ENCODE measurements at regions not wholly inside any gene's neighbourhood (a gene's known extent, or its start where the extent isn't known, plus 50 kb on each side); places are given as distances from the start of the nearest gene placed in this dataset.

GRCh38 chr1:157405662-157406061 is 146.7 kb downstream of the FCRL5 start:
- TF ChIP-seq EZH2phosphoT487 (IDR thresholded peaks at IDR 0.05; ENCODE audit: unreplicated experiment) (no peak), CTCF (conservative IDR thresholded peaks at IDR 0.05; ENCODE audit: low read depth in 2 of 2) (no peak), CREB1 (CRISPR knock-in tag; IDR thresholded peaks at IDR 0.05; ENCODE audit: low read depth) (no peak), EZH2 (IDR thresholded peaks at IDR 0.05; ENCODE audit: low read depth, unreplicated experiment) (no peak), ETS1 (IDR thresholded peaks at IDR 0.05) (no peak), JUNB (IDR thresholded peaks at IDR 0.05; ENCODE audit: unreplicated experiment) (no peak)
